Sigmoid colon (tissue), 4 donors: ENCODE measurements at regions not wholly inside any gene's neighbourhood (a gene's known extent, or its start where the extent isn't known, plus 50 kb on each side); places are given as distances from the start of the nearest gene placed in this dataset.

ENCODE experiments used
- EP300 ChIP-seq, 4 donors: sonication (generic); formaldehyde crosslinking; IDR thresholded peaks; one replicate each; pipeline ENCODE4 v1.6.1; 2017; ENCODE audit warnings: antibody characterized with exemption in 4 of 4
- TF ChIP-seq, protein P1 (sequence below), 4 experiments: fragments of 450-650 bp in 3 of 4; fragments of 200-600 bp in 1 of 4; IDR thresholded peaks; one replicate each; pipeline ENCODE4 v1.5.1; 2016 to 2019; ENCODE audit warnings: antibody characterized with exemption in 4 of 4, mild to moderate bottlenecking in 3 of 4, moderate library complexity in 2 of 4

DNA sequence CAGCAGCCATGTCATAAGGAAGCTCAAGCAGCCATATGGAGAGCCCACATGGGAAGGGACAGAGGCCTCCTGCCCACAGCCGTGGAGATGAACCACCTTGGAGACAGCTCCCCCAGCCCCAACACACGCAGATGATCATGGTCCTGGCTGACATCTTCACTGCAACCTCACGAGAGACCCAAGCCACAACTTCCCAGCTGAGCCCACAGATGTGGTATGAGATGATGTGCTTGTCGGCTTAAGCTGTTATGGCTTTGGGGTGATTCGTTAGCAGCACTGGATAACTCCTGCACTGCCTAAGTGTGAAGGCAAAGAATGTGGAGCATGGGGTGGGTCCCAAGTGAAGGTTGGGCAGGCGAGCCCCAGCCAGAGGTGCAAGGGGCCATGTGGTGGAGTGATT, 163.4 kb downstream of the ERCC6L2 start:
- no peak for TF ChIP-seq EP300 (IDR thresholded peaks at IDR 0.05)
- TF ChIP-seq, protein P1, sequence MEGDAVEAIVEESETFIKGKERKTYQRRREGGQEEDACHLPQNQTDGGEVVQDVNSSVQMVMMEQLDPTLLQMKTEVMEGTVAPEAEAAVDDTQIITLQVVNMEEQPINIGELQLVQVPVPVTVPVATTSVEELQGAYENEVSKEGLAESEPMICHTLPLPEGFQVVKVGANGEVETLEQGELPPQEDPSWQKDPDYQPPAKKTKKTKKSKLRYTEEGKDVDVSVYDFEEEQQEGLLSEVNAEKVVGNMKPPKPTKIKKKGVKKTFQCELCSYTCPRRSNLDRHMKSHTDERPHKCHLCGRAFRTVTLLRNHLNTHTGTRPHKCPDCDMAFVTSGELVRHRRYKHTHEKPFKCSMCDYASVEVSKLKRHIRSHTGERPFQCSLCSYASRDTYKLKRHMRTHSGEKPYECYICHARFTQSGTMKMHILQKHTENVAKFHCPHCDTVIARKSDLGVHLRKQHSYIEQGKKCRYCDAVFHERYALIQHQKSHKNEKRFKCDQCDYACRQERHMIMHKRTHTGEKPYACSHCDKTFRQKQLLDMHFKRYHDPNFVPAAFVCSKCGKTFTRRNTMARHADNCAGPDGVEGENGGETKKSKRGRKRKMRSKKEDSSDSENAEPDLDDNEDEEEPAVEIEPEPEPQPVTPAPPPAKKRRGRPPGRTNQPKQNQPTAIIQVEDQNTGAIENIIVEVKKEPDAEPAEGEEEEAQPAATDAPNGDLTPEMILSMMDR (IDR thresholded peaks at IDR 0.05), result no peak
